B cell (primary cell): ENCODE measurements at regions not wholly inside any gene's neighbourhood (a gene's known extent, or its start where the extent isn't known, plus 50 kb on each side); places are given as distances from the start of the nearest gene placed in this dataset.

ENCODE experiments used
- ATAC-seq: fragments of 200-7000 bp; cut with Tn5 transposase; one replicate; pipeline ENCODE4 v1.10.0; 2021; ENCODE audit warnings: low read depth, mild to moderate bottlenecking, moderate number of reproducible peaks, moderate library complexity
- CTCF ChIA-PET: fragments of 350-600 bp; sonication (Branson Sonifier 250); formaldehyde crosslinking; loops from one replicate; lab custom pipeline; 2021; ENCODE audit warnings: antibody characterized with exemption, inconsistent platforms; lab: Charles Lee
- POLR2A ChIA-PET: fragments of 350-600 bp; sonication (Branson Sonifier 250); formaldehyde crosslinking; loops from one replicate; lab custom pipeline; 2021; ENCODE audit warnings: antibody characterized with exemption; lab: Charles Lee
- DNase-seq: peaks from one replicate; pipeline ENCODE4 v3.0.0; 2013
- H2AFZ ChIP-seq: 2 replicates; pipeline ENCODE4 v1.6.1; 2012; ENCODE audit warnings: mild to moderate bottlenecking, low read depth, low read length; ENCODE audit not compliant: insufficient read depth, poor library complexity, severe bottlenecking
- H3K27ac ChIP-seq, 2 donors: 1 replicate in 1 of 2; 2 replicates in 1 of 2; pipeline ENCODE4 v1.5.1; 2012 to 2013; ENCODE audit warnings: low read length in 2 of 2, mild to moderate bottlenecking in 2 of 2, moderate library complexity in 1 of 2
- H3K27me3 ChIP-seq, 4 experiments: fragments of 200-600 bp in 1 of 4; sonication (generic) in 1 of 4; replicated peaks in 1 of 4; 1 replicate in 2 of 4; 2 replicates in 2 of 4; pipeline versions ENCODE4 v1.6.1 to v1.7.0; 2013 to 2016; ENCODE audit warnings: low read length in 3 of 4, mild to moderate bottlenecking in 2 of 4, mixed read lengths in 1 of 4, moderate library complexity in 1 of 4; ENCODE audit not compliant: insufficient read depth in 4 of 4, control insufficient read depth in 3 of 4; ENCODE audit errors: control extremely low read depth in 1 of 4
- H3K36me3 ChIP-seq, 2 experiments: replicated peaks in 1 of 2; 1 replicate in 1 of 2; 2 replicates in 1 of 2; pipeline versions ENCODE4 v1.6.1 to v1.7.1; 2013; ENCODE audit warnings: low read length in 1 of 2; ENCODE audit not compliant: insufficient read depth in 2 of 2, control insufficient read depth in 1 of 2; ENCODE audit errors: control extremely low read depth in 1 of 2, extremely low read depth in 1 of 2
- H3K4me1 ChIP-seq, 2 donors: fragments of 200-600 bp in 1 of 2; sonication (generic) in 1 of 2; 1 replicate in 1 of 2; 2 replicates in 1 of 2; pipeline versions ENCODE4 v1.5.1 to v1.6.1; 2013 to 2017; ENCODE audit warnings: low read length in 2 of 2; ENCODE audit not compliant: control insufficient read depth in 2 of 2, insufficient read depth in 2 of 2
- H3K4me2 ChIP-seq: replicated peaks from 2 replicates; pipeline ENCODE3; 2012; ENCODE audit warnings: mild to moderate bottlenecking, low read depth, low read length; ENCODE audit not compliant: poor library complexity, severe bottlenecking
- H3K4me3 ChIP-seq, 5 experiments: fragments of 200-600 bp in 1 of 5; sonication (generic) in 1 of 5; 1 replicate in 3 of 5; 2 replicates in 2 of 5; pipeline versions ENCODE4 v1.5.1 to v1.7.0; 2011 to 2016; ENCODE audit warnings: low read length in 4 of 5, mild to moderate bottlenecking in 4 of 5, low read depth in 2 of 5, control low read depth in 1 of 5, moderate library complexity in 1 of 5; ENCODE audit not compliant: insufficient read depth in 1 of 5; ENCODE audit errors: control extremely low read depth in 1 of 5, extremely low read depth in 1 of 5
- H3K79me2 ChIP-seq: fragments of 200-600 bp; sonication (generic); one replicate; pipeline ENCODE4 v1.6.0; 2016; ENCODE audit warnings: low read length; ENCODE audit not compliant: control insufficient read depth, insufficient read depth
- H3K9ac ChIP-seq: fragments of 200-600 bp; sonication (generic); 2 replicates; pipeline ENCODE4 v1.6.1; 2017; ENCODE audit warnings: mild to moderate bottlenecking, low read length, moderate library complexity
- H3K9me3 ChIP-seq, 3 donors: one replicate each; pipeline versions ENCODE4 v1.6.1 to v1.7.1; 2013; ENCODE audit warnings: low read length in 2 of 3; ENCODE audit not compliant: control insufficient read depth in 2 of 3, insufficient read depth in 1 of 3; ENCODE audit errors: control extremely low read depth in 1 of 3
- H4K20me1 ChIP-seq: 2 replicates; pipeline ENCODE4 v1.6.0; 2012; ENCODE audit warnings: mild to moderate bottlenecking, low read length; ENCODE audit not compliant: insufficient read depth, control insufficient read depth, poor library complexity, severe bottlenecking
- H3K27ac Mint-ChIP-seq: one replicate; pipeline ENCODE4 v1.8.0; 2021; ENCODE audit warnings: mixed read lengths
- H3K27me3 Mint-ChIP-seq: one replicate; pipeline ENCODE4 v1.8.0; 2021; ENCODE audit warnings: mixed read lengths
- H3K4me1 Mint-ChIP-seq: one replicate; pipeline ENCODE4 v1.8.0; 2021; ENCODE audit warnings: mixed read lengths
- H3K4me3 Mint-ChIP-seq: one replicate; pipeline ENCODE4 v1.8.0; 2021; ENCODE audit warnings: mixed read lengths
- H3K9me3 Mint-ChIP-seq: one replicate; pipeline ENCODE4 v1.8.0; 2022; ENCODE audit warnings: mixed read lengths; ENCODE audit not compliant: insufficient read depth
- EZH2 ChIP-seq: IDR thresholded peaks from 2 replicates; pipeline ENCODE4 v1.6.1; 2012; ENCODE audit warnings: borderline replicate concordance, low read depth, mild to moderate bottlenecking, moderate library complexity, low read length; ENCODE audit not compliant: insufficient read depth, poor library complexity, severe bottlenecking
- WGBS: methylation state at CpG from one replicate; pipeline ENCODE4 v1.1.5; 2013; ENCODE audit warnings: missing lambda C conversion rate; ENCODE audit not compliant: insufficient coverage; 5-methylcytosine and 5-hydroxymethylcytosine counted together
- intact Hi-C: fragments of 100-400 bp; cut with micrococcal nuclease; formaldehyde crosslinking; loops from one replicate; pipeline ENCODE4 v1.10.0; 2022
- TF ChIP-seq, protein P1 (sequence below): fragments of 200-600 bp; IDR thresholded peaks from one replicate; pipeline ENCODE4 v1.8.0; 2022; ENCODE audit warnings: antibody characterized with exemption, mild to moderate bottlenecking

GRCh38 chr17:34692920-34693319 is 113.5 kb downstream of the TMEM132E start:
- no peaks in the 10 kb centered on the region for H3K4me1 Mint-ChIP-seq
- no peak overlapping the region for H3K4me2 ChIP-seq
- H3K27ac ChIP-seq: no peak overlapping the region
- DNase-seq (no peak), ATAC-seq (no peak)
- H3K9me3 ChIP-seq: no peaks in the 10 kb centered on the region
- H3K79me2 ChIP-seq: no peaks in the 10 kb centered on the region
- H3K36me3 ChIP-seq: no peaks in the 10 kb centered on the region
- no peak overlapping the region for H3K4me3 Mint-ChIP-seq
- ChIA-PET CTCF (no interaction called here), POLR2A (no interaction called here)
- peaks cover 2% of the 10 kb centered on the region for H3K9me3 Mint-ChIP-seq
- no peak overlapping the region for H3K9ac ChIP-seq
- H3K27me3 Mint-ChIP-seq: peaks cover 27% of the 10 kb centered on the region
- no peak for TF ChIP-seq EZH2
- TF ChIP-seq, protein P1, sequence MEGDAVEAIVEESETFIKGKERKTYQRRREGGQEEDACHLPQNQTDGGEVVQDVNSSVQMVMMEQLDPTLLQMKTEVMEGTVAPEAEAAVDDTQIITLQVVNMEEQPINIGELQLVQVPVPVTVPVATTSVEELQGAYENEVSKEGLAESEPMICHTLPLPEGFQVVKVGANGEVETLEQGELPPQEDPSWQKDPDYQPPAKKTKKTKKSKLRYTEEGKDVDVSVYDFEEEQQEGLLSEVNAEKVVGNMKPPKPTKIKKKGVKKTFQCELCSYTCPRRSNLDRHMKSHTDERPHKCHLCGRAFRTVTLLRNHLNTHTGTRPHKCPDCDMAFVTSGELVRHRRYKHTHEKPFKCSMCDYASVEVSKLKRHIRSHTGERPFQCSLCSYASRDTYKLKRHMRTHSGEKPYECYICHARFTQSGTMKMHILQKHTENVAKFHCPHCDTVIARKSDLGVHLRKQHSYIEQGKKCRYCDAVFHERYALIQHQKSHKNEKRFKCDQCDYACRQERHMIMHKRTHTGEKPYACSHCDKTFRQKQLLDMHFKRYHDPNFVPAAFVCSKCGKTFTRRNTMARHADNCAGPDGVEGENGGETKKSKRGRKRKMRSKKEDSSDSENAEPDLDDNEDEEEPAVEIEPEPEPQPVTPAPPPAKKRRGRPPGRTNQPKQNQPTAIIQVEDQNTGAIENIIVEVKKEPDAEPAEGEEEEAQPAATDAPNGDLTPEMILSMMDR: no peak
- peaks cover 0 to 3% (median 0%) of the 10 kb centered on the region in 4 experiments for H3K27me3 ChIP-seq
- no peak overlapping the region for H3K4me3 ChIP-seq
- no peaks in the 10 kb centered on the region for H3K4me1 ChIP-seq
- no CpG with 5 or more reads among the region's 1 CpG for WGBS
- intact Hi-C loops: no loop called here
- H4K20me1 ChIP-seq: no peaks in the 10 kb centered on the region
- no peak overlapping the region for H3K27ac Mint-ChIP-seq
- no peak overlapping the region for H2AFZ ChIP-seq
